GM12878 (cell line): ENCODE measurements at regions not wholly inside any gene's neighbourhood (a gene's known extent, or its start where the extent isn't known, plus 50 kb on each side); places are given as distances from the start of the nearest gene placed in this dataset.

ENCODE experiments used
- ATAC-seq: fragments of 200-7000 bp; cut with Tn5 transposase; 3 replicates; pipeline ENCODE4 v1.9.1; 2020; ENCODE audit warnings: mild to moderate bottlenecking, moderate library complexity
- BruUV-seq: library from RNA; stranded (reverse); fragments of 400-500 nt; replicated peaks from 2 replicates; lab custom pipeline; 2021; lab: Mats Ljungman, UMichigan
- CTCF ChIA-PET: fragments of 300-600 bp; sonication (Branson Sonifier 250); formaldehyde crosslinking; extraction: SDS; loops from one replicate; lab custom pipeline; 2021; ENCODE audit warnings: inconsistent platforms; lab: Yijun Ruan, JAX
- POLR2A ChIA-PET: fragments of 350-600 bp; formaldehyde crosslinking; extraction: SDS; loops from one replicate; lab custom pipeline; 2021; ENCODE audit warnings: inconsistent platforms; lab: Charles Lee
- RAD21 ChIA-PET: fragments of 300-600 bp; sonication (Branson Sonifier 250); formaldehyde crosslinking; loops from one replicate; lab custom pipeline; 2023; ENCODE audit warnings: antibody characterized with exemption; ENCODE audit not compliant: unreplicated experiment; lab: Charles Lee
- SMC1A ChIA-PET: fragments of 300-600 bp; sonication (Branson Sonifier 250); formaldehyde crosslinking; loops from one replicate; lab custom pipeline; 2023; ENCODE audit not compliant: unreplicated experiment, uncharacterized antibody; lab: Charles Lee
- DNase-seq: peaks from one replicate; pipeline ENCODE4 v3.0.0-alpha.2; 2011; ENCODE audit warnings: low read depth, low spot score
- FAIRE-seq: peaks from 3 replicates; lab custom pipeline; 2011; peaks lifted over from hg19 to GRCh38; lab: Jason Lieb, UNC
- H2AFZ ChIP-seq: 2 replicates; pipeline ENCODE4 v1.6.0; 2011; ENCODE audit warnings: low read depth, low read length, control low read depth; ENCODE audit not compliant: control insufficient read depth
- H3K27ac ChIP-seq: 2 replicates; pipeline ENCODE4 v1.5.1; 2011; ENCODE audit warnings: control low read depth; ENCODE audit not compliant: control insufficient read depth, insufficient read depth
- H3K27me3 ChIP-seq, 2 experiments: replicated peaks in 1 of 2; 2 replicates each; pipeline versions ENCODE4 v1.6.0 to v1.6.1; 2011; ENCODE audit warnings: low read length in 1 of 2; ENCODE audit not compliant: control insufficient read depth in 2 of 2, insufficient read depth in 2 of 2
- H3K36me3 ChIP-seq, 2 experiments: 2 replicates each; pipeline ENCODE4 v1.5.1; 2011; ENCODE audit warnings: low read length in 1 of 2; ENCODE audit not compliant: control insufficient read depth in 2 of 2, insufficient read depth in 2 of 2
- H3K4me1 ChIP-seq: 2 replicates; pipeline ENCODE4 v1.6.1; 2011; ENCODE audit warnings: mild to moderate bottlenecking, low read length, moderate library complexity, mixed read lengths; ENCODE audit not compliant: control insufficient read depth, insufficient read depth
- H3K4me2 ChIP-seq: 2 replicates; pipeline ENCODE4 v1.6.0; 2011; ENCODE audit warnings: control low read depth; ENCODE audit not compliant: control insufficient read depth, insufficient read depth
- H3K4me3 ChIP-seq: fragments of 200-600 bp; sonication (generic); 2 replicates; pipeline ENCODE4 v1.5.1; 2016
- H3K79me2 ChIP-seq: 2 replicates; pipeline ENCODE4 v1.6.0; 2011; ENCODE audit warnings: low read length; ENCODE audit not compliant: control insufficient read depth, insufficient read depth
- H3K9ac ChIP-seq: 2 replicates; pipeline ENCODE4 v1.8.0; 2011; ENCODE audit warnings: low read length, control low read depth, mixed read lengths; ENCODE audit not compliant: control insufficient read depth, insufficient read depth
- H3K9me3 ChIP-seq: replicated peaks from 3 replicates; pipeline ENCODE4 v1.5.1; 2011; ENCODE audit warnings: mild to moderate bottlenecking, low read length; ENCODE audit not compliant: control insufficient read depth, insufficient read depth
- H4K20me1 ChIP-seq: 2 replicates; pipeline ENCODE4 v1.6.0; 2011; ENCODE audit not compliant: control insufficient read depth, insufficient read depth
- CHD4 ChIP-seq: fragments of 200-600 bp; sonication (generic); IDR thresholded peaks from 2 replicates; pipeline ENCODE4 v1.6.1; 2016; ENCODE audit warnings: mild to moderate bottlenecking
- FOS ChIP-seq: IDR thresholded peaks from 3 replicates; pipeline ENCODE4 v1.6.1; 2011; ENCODE audit warnings: borderline replicate concordance; ENCODE audit not compliant: insufficient read length; ENCODE audit errors: extremely low read depth
- POLR2AphosphoS5 ChIP-seq: IDR thresholded peaks from 2 replicates; pipeline ENCODE4 v1.6.1; 2011; ENCODE audit warnings: mild to moderate bottlenecking, low read length, inconsistent platforms
- SREBF1 ChIP-seq: IDR thresholded peaks from 2 replicates; pipeline ENCODE4 v1.6.1; 2012; ENCODE audit warnings: mild to moderate bottlenecking, low read length
- SUPT20H ChIP-seq: IDR thresholded peaks from 2 replicates; pipeline ENCODE4 v1.6.1; 2011; ENCODE audit warnings: low read depth, mild to moderate bottlenecking, low read length, moderate library complexity, borderline replicate concordance; ENCODE audit not compliant: control insufficient read depth
- WGBS: methylation state at CpG from one replicate; pipeline ENCODE4 v1.1.6; 2016; ENCODE audit warnings: low lambda C conversion rate; ENCODE audit not compliant: insufficient replicate concordance, insufficient coverage; ENCODE audit errors: missing lambda C conversion rate; 5-methylcytosine and 5-hydroxymethylcytosine counted together
- in situ Hi-C: fragments of 300-500 bp; cut with MboI; formaldehyde crosslinking; loops from 9 replicates; pipeline ENCODE4 v1.14.3; 2018; ENCODE audit warnings: mixed read lengths
- intact Hi-C: fragments of 100-400 bp; cut with micrococcal nuclease; formaldehyde crosslinking; loops from one replicate; pipeline ENCODE4 v1.14.2; 2022; ENCODE audit not compliant: unreplicated experiment
- TF ChIP-seq, protein P1 (sequence below): fragments of 450-650 bp; IDR thresholded peaks from 2 replicates; pipeline ENCODE4 v1.6.1; 2016; ENCODE audit warnings: mild to moderate bottlenecking

DNA sequence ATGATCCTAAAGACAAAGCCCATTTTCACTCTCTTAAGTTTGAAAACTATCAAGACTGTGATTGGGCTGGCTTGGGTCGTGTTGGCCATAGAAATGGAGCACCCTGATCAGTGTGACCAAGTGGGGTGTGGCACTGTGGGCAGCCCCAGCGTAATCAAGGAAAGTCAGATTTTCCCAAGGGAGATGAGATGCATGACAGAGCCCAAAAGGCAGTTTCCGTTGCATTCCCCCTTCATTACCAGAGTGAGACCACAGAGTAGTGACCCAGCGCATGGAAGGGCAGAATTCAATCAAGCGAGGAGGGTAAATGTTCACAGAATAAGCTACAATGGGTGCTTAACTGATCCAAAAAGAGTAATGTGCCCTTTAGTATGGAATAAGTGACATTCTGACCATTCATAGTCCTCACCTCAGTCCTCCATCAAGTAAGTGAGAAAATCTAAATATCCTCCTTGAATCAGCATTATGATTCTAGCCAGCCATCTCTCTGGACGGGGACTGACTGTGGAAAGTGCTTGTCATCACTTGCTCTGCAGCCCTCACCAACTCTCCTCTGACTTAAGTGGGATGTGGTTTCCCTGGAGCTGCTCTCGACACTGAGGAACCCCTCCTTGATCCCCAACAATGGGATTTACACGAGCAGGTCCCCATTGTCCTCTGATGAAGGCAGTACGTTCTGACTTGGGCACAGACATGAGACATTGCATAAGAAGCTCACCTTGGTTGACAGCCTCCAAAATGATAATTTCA, 430.5 kb downstream of the OCA2 start:
- H4K20me1 ChIP-seq = no peaks in the 10 kb centered on the region
- H3K79me2 ChIP-seq = no peaks in the 10 kb centered on the region
- no peaks in the 10 kb centered on the region for H3K4me1 ChIP-seq
- no peaks in the 10 kb centered on the region for H3K36me3 ChIP-seq
- no peak overlapping the region for H3K4me3 ChIP-seq
- H3K9me3 ChIP-seq = no peaks in the 10 kb centered on the region; the same call in 2 of the 3 replicates
- DNase-seq (no peak), FAIRE-seq (no peak), ATAC-seq (no peak)
- BruUV-seq = no TSS peak
- H3K27me3 ChIP-seq = no peaks in the 10 kb centered on the region
- RAD21 ChIA-PET = no interaction called here
- no peak for TF ChIP-seq FOS
- intact Hi-C loops (no loop called here), in situ Hi-C loops (no loop called here)
- H3K4me2 ChIP-seq = no peak overlapping the region
- SMC1A ChIA-PET = no interaction called here
- H2AFZ ChIP-seq = no peak overlapping the region
- WGBS = 5% methylated on average over 9 of the region's 9 CpGs
- POLR2A ChIA-PET = no interaction called here
- no peak overlapping the region for H3K27ac ChIP-seq
- CTCF ChIA-PET = no interaction called here
- no peak overlapping the region for H3K9ac ChIP-seq

DNA sequence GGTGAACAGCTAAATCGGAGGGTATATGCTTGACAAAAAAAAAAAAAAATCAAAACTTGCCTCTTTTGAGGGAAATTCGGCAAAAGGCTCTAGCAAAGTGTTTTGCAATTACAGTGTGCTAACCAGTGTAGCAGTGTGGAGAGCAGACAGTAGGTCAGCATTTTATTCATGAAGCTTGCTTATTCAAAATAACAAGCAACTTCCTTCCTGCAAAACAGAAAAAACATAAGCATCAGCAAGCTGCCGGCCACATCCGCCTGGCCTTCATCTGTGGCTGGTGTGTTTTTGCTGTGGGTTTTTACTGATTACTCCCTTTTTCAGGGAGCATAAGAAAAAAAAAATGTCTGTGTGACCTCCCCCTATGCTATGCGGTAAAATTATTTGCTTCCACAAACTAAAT, 434.1 kb downstream of the OCA2 start:
- H3K79me2 ChIP-seq = no peaks in the 10 kb centered on the region
- ChIA-PET CTCF (no interaction called here), SMC1A (no interaction called here), POLR2A (no interaction called here), RAD21 (no interaction called here)
- no peak overlapping the region for H2AFZ ChIP-seq
- 46% methylated on average over 5 of the region's 5 CpGs for WGBS
- in situ Hi-C loops (no loop called here), intact Hi-C loops (no loop called here)
- DNase-seq (no peak), FAIRE-seq (no peak), ATAC-seq (no peak)
- no peaks in the 10 kb centered on the region for H4K20me1 ChIP-seq
- H3K9ac ChIP-seq = no peak overlapping the region
- H3K27ac ChIP-seq = no peak overlapping the region
- no peaks in the 10 kb centered on the region for H3K27me3 ChIP-seq
- BruUV-seq = no TSS peak
- H3K36me3 ChIP-seq = no peaks in the 10 kb centered on the region
- no peak overlapping the region for H3K4me3 ChIP-seq
- TF ChIP-seq, protein P1, sequence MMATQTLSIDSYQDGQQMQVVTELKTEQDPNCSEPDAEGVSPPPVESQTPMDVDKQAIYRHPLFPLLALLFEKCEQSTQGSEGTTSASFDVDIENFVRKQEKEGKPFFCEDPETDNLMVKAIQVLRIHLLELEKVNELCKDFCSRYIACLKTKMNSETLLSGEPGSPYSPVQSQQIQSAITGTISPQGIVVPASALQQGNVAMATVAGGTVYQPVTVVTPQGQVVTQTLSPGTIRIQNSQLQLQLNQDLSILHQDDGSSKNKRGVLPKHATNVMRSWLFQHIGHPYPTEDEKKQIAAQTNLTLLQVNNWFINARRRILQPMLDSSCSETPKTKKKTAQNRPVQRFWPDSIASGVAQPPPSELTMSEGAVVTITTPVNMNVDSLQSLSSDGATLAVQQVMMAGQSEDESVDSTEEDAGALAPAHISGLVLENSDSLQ = no peak
- TF ChIP-seq FOS = no peak
- TF ChIP-seq CHD4 = no peak
- no peak for TF ChIP-seq SREBF1
- TF ChIP-seq SUPT20H = no peak
- TF ChIP-seq POLR2AphosphoS5 = no peak
- no peak overlapping the region for H3K4me2 ChIP-seq
- no peaks in the 10 kb centered on the region for H3K4me1 ChIP-seq
- no peaks in the 10 kb centered on the region for H3K9me3 ChIP-seq
